ENCODE measurements at regions not wholly inside any gene's neighbourhood (a gene's known extent, or its start where the extent isn't known, plus 50 kb on each side); places are given as distances from the start of the nearest gene placed in this dataset.

DNA sequence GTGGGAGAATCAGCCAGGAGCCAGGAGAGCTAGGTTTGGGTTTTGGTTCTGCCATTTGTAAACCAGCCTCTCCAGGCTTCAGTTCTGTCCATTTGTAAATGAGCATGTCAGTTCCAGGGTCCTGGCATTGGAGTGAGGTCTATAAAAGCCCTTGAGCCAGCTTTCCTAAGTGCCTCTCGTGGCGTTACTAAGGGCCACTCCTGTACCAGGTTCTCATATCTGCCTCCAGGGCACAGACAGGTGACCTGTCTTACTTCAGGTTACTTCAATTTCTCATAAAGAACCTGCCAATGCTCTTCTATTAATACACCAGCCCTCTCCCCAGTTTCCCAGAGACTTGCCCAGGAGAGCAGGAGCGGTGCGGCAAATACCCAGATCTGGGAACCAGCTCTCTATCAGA lies 101.9 kb downstream of the VEGFA start:
- Histone ChIP-seq H3K27ac (no peak overlapping the region), H3K4me1 (no peaks in the 10 kb centered on the region), H3K9me3 (no peaks in the 10 kb centered on the region), H3K4me3 (no peak overlapping the region), H3K36me3 (ENCODE audit: low read depth, missing control alignments) (no peaks in the 10 kb centered on the region), H3K27me3 (no peaks in the 10 kb centered on the region)
- TF ChIP-seq CTCF (IDR thresholded peaks at IDR 0.05) (no peak), POLR2A (IDR thresholded peaks at IDR 0.05) (no peak)
- intact Hi-C loops (cut with DNase I; ENCODE audit: low total_unique reads): no loop called here
- no peak for DNase-seq
- 100% methylated on average over 3 to 4 of the region's 4 CpGs for WGBS, 2 donors

GRCh38 chr6:43871284-43871683 lies 101.3 kb downstream of the VEGFA start:
- no peaks in the 10 kb centered on the region for H3K9me3 ChIP-seq
- no peak overlapping the region for H3K27ac ChIP-seq
- intact Hi-C loops (cut with DNase I; ENCODE audit: low total_unique reads): no loop called here
- H3K36me3 ChIP-seq (ENCODE audit: low read depth, missing control alignments): no peaks in the 10 kb centered on the region
- TF ChIP-seq POLR2A (IDR thresholded peaks at IDR 0.05): no peak
- TF ChIP-seq CTCF (IDR thresholded peaks at IDR 0.05): no peak
- no peak overlapping the region for H3K4me3 ChIP-seq
- WGBS, 2 donors: 89% methylated on average over 1 of the region's 1 CpG
- H3K4me1 ChIP-seq: no peaks in the 10 kb centered on the region
- DNase-seq: no peak
- H3K27me3 ChIP-seq: no peaks in the 10 kb centered on the region

DNA sequence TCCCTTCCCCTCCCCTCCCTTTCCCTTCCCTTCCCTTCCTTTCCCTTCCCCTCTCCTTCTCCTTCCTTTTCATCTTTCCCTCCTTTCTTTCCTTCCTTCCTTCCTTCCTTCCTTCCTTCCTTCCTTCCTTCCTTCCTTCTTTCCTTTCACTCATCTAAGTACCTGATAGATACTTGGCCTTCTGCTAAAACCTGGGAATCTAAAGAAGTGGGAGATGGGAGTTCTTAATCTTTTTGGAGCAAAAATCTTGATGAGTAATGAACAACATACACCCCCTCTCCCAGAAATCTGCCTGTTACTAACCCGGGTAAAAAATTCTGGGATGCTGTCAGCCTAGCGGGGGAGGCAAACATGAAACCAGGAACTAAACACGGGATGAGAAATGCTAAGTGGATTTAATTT lies 100.7 kb downstream of the VEGFA start:
- TF ChIP-seq POLR2A (IDR thresholded peaks at IDR 0.05): no peak
- TF ChIP-seq CTCF (IDR thresholded peaks at IDR 0.05): no peak
- Histone ChIP-seq H3K9me3 (no peaks in the 10 kb centered on the region), H3K27me3 (no peaks in the 10 kb centered on the region), H3K27ac (no peak overlapping the region), H3K4me3 (no peak overlapping the region), H3K36me3 (ENCODE audit: low read depth, missing control alignments) (no peaks in the 10 kb centered on the region), H3K4me1 (no peaks in the 10 kb centered on the region)
- DNase-seq: no peak
- intact Hi-C loops (cut with DNase I; ENCODE audit: low total_unique reads): no loop called here
- 66 to 79% methylated on average over 3 of the region's 3 CpGs for WGBS, 2 donors

- H3K27ac ChIP-seq: no peak overlapping the region
- 83 to 98% methylated on average over 6 to 8 of the region's 8 CpGs for WGBS, 2 donors
- no peak for DNase-seq
- no peak for TF ChIP-seq POLR2A (IDR thresholded peaks at IDR 0.05)
- no peak for TF ChIP-seq CTCF (IDR thresholded peaks at IDR 0.05)
- no peaks in the 10 kb centered on the region for H3K4me1 ChIP-seq
- no peaks in the 10 kb centered on the region for H3K27me3 ChIP-seq
- H3K9me3 ChIP-seq: no peaks in the 10 kb centered on the region
- H3K36me3 ChIP-seq (ENCODE audit: low read depth, missing control alignments): no peaks in the 10 kb centered on the region
- no peak overlapping the region for H3K4me3 ChIP-seq
- intact Hi-C loops (cut with DNase I; ENCODE audit: low total_unique reads): no loop called here
These were observed 100.0 kb downstream of the VEGFA start for GRCh38 chr6:43869792-43870659.
